Vagina (tissue), 2 donors: ENCODE measurements at regions not wholly inside any gene's neighbourhood (a gene's known extent, or its start where the extent isn't known, plus 50 kb on each side); places are given as distances from the start of the nearest gene placed in this dataset.

Experiments used
- CTCF ChIP-seq, 3 experiments: fragments of 450-650 bp in 2 of 3; fragments of 200-600 bp in 1 of 3; sonication (generic) in 1 of 3; IDR thresholded peaks; one replicate each; pipeline ENCODE4 v1.5.1; 2017 to 2019; ENCODE audit warnings: antibody characterized with exemption in 3 of 3, mild to moderate bottlenecking in 2 of 3, moderate library complexity in 2 of 3
- POLR2A ChIP-seq, 2 donors: fragments of 450-650 bp; IDR thresholded peaks; one replicate each; pipeline ENCODE4 v1.6.1; 2017; ENCODE audit warnings: antibody characterized with exemption in 2 of 2, mild to moderate bottlenecking in 2 of 2, moderate library complexity in 2 of 2
- POLR2AphosphoS5 ChIP-seq, 2 donors: sonication (generic); formaldehyde crosslinking; IDR thresholded peaks; one replicate each; pipeline ENCODE4 v1.9.0; 2017; ENCODE audit warnings: antibody characterized with exemption in 2 of 2, mild to moderate bottlenecking in 2 of 2, low read depth in 1 of 2; ENCODE audit not compliant: insufficient read depth in 1 of 2

- no peak for TF ChIP-seq POLR2A (IDR thresholded peaks at IDR 0.05)
- no peak for TF ChIP-seq CTCF (IDR thresholded peaks at IDR 0.05)
- TF ChIP-seq POLR2AphosphoS5 (IDR thresholded peaks at IDR 0.05; ENCODE audit: insufficient read depth in 1 of 2, low read depth in 1 of 2) = no peak
Observed at GRCh38 chr1:34655875-34656240, 99.0 kb upstream of the GJB5 start.
